Small intestine (tissue), 7 donors: ENCODE measurements at regions not wholly inside any gene's neighbourhood (a gene's known extent, or its start where the extent isn't known, plus 50 kb on each side); places are given as distances from the start of the nearest gene placed in this dataset.
"Not testable (repeated sequence)": the region's sequence is repeated elsewhere in the genome, so short reads cannot be mapped to it uniquely, and the experiment has no call there.

Experiments used
- DNase-seq, 2 donors: peaks; one replicate each; pipeline versions ENCODE4 v3.0.0 to v3.0.0-alpha.2; 2013
- FAIRE-seq: peaks from 2 replicates; lab custom pipeline; 2012; peaks lifted over from hg19 to GRCh38; lab: Jason Lieb, UNC
- H3K27ac ChIP-seq, 3 donors: one replicate each; pipeline ENCODE4 v1.5.1; 2013; ENCODE audit warnings: low read length in 2 of 3, mild to moderate bottlenecking in 2 of 3, control low read depth in 1 of 3, inconsistent platforms in 1 of 3, low read depth in 1 of 3, moderate library complexity in 1 of 3
- H3K27me3 ChIP-seq, 3 donors: one replicate each; pipeline ENCODE4 v1.6.1; 2013; ENCODE audit warnings: low read length in 3 of 3, inconsistent platforms in 1 of 3; ENCODE audit not compliant: control insufficient read depth in 3 of 3, insufficient read depth in 3 of 3
- H3K36me3 ChIP-seq, 3 donors: one replicate each; pipeline ENCODE4 v1.6.1; 2013; ENCODE audit warnings: low read length in 3 of 3, inconsistent platforms in 1 of 3, low read depth in 1 of 3, mild to moderate bottlenecking in 1 of 3, moderate library complexity in 1 of 3; ENCODE audit not compliant: control insufficient read depth in 3 of 3, insufficient read depth in 2 of 3
- H3K4me1 ChIP-seq, 3 donors: one replicate each; pipeline ENCODE4 v1.6.1; 2013; ENCODE audit warnings: low read length in 2 of 3, inconsistent platforms in 1 of 3, low read depth in 1 of 3, mild to moderate bottlenecking in 1 of 3, moderate library complexity in 1 of 3; ENCODE audit not compliant: control insufficient read depth in 3 of 3, insufficient read depth in 2 of 3
- H3K4me3 ChIP-seq, 3 donors: one replicate each; pipeline ENCODE4 v1.5.1; 2013; ENCODE audit warnings: low read length in 3 of 3, control low read depth in 1 of 3, inconsistent platforms in 1 of 3, low read depth in 1 of 3, mild to moderate bottlenecking in 1 of 3, moderate library complexity in 1 of 3
- H3K9me3 ChIP-seq, 2 donors: one replicate each; pipeline ENCODE4 v1.6.1; 2013; ENCODE audit warnings: low read depth in 1 of 2, low read length in 1 of 2; ENCODE audit not compliant: control insufficient read depth in 2 of 2, insufficient read depth in 1 of 2
- WGBS, 3 donors: extraction: QIAGEN DNeasy Blood & Tissue Kit; methylation state at CpG; one replicate each; pipeline ENCODE4 v1.1.7; 2013; 5-methylcytosine and 5-hydroxymethylcytosine counted together
- donor health status: healthy with polysubstance abuse.
- donor health status: control.
- donor health status: control.
- donor health status: Bipolar disorder and iron deficiency.
- donor health status: healthy.

- WGBS, 3 donors: 90 to 95% (median 94%) methylated on average over 7 of the region's 7 CpGs
- no peaks in the 10 kb centered on the region for H3K36me3 ChIP-seq
- H3K9me3 ChIP-seq: no peaks in the 10 kb centered on the region
- no peaks in the 10 kb centered on the region for H3K27me3 ChIP-seq
- no peak overlapping the region for H3K4me3 ChIP-seq
- no peak for DNase-seq
- FAIRE-seq: no peak
- H3K4me1 ChIP-seq: no peaks in the 10 kb centered on the region
- no peak overlapping the region for H3K27ac ChIP-seq
Observed at GRCh38 chr2:180692322-180692721, 288.1 kb upstream of the UBE2E3 start.

GRCh38 chr2:180691855-180692223 is 288.6 kb upstream of the UBE2E3 start:
- not testable (repeated sequence) for H3K4me3 ChIP-seq, H3K9me3 ChIP-seq, H3K4me1 ChIP-seq, FAIRE-seq, DNase-seq, H3K36me3 ChIP-seq, H3K27me3 ChIP-seq, H3K27ac ChIP-seq
- 94 to 95% (median 95%) methylated on average over 15 of the region's 15 CpGs for WGBS, 3 donors

- H3K4me1 ChIP-seq, DNase-seq, H3K27me3 ChIP-seq, FAIRE-seq, H3K36me3 ChIP-seq, H3K27ac ChIP-seq, H3K9me3 ChIP-seq, H3K4me3 ChIP-seq: not testable (repeated sequence)
- WGBS, 3 donors: 93 to 96% (median 95%) methylated on average over 20 to 45 of the region's 45 CpGs
Observed at GRCh38 chr2:180691186-180691854, 289.1 kb upstream of the UBE2E3 start.

DNA sequence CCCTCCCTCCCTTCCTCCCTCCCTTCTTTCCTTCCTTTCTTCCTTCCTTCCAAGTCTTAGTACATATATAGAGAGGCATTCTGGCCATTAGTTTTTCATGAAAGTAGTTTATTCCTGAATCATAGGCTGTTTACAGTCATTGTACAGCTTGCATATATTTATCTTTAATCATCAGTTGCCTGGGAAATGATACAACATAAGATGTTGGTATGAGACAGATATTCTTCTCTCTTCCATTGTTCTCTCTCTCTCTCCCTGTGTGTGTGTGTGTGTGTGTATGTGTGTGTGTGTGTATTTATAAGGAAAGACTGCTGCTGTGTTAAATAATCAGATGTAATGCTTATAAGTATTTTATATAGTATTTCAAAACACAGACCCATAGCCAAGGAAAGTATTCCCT is 289.8 kb upstream of the UBE2E3 start:
- no peak overlapping the region for H3K27ac ChIP-seq
- H3K9me3 ChIP-seq: no peaks in the 10 kb centered on the region
- no peaks in the 10 kb centered on the region for H3K27me3 ChIP-seq
- no peak overlapping the region for H3K4me3 ChIP-seq
- no peaks in the 10 kb centered on the region for H3K4me1 ChIP-seq
- FAIRE-seq: no peak
- no peak for DNase-seq
- H3K36me3 ChIP-seq: no peaks in the 10 kb centered on the region

- WGBS, 3 donors: 20 to 69% (median 34%) methylated on average over 1 of the region's 1 CpG
- Histone ChIP-seq H3K36me3 (no peaks in the 10 kb centered on the region), H3K27ac (no peak overlapping the region), H3K9me3 (no peaks in the 10 kb centered on the region), H3K4me1 (no peaks in the 10 kb centered on the region), H3K27me3 (no peaks in the 10 kb centered on the region), H3K4me3 (no peak overlapping the region)
- no peak for DNase-seq
- no peak for FAIRE-seq
Observed at GRCh38 chr2:180682871-180683270, 297.5 kb upstream of the UBE2E3 start.

- whole genome bisulfite sequencing, 3 donors: 46 to 73% (median 68%) methylated on average over 2 of the region's 2 CpGs
- no peak for DNase-seq
- Histone ChIP-seq H3K4me1 (no peaks in the 10 kb centered on the region), H3K4me3 (no peak overlapping the region), H3K27ac (no peak overlapping the region), H3K27me3 (no peaks in the 10 kb centered on the region), H3K9me3 (no peaks in the 10 kb centered on the region), H3K36me3 (no peaks in the 10 kb centered on the region)
- no peak for FAIRE-seq
Observed at GRCh38 chr2:180679693-180680092, 300.7 kb upstream of the UBE2E3 start.

GRCh38 chr2:180678625-180678972 is 301.8 kb upstream of the UBE2E3 start:
- FAIRE-seq: peak; percentile 15
- 22 to 37% (median 24%) methylated on average over 3 of the region's 3 CpGs for WGBS, 3 donors
- DNase-seq: no peak

GRCh38 chr2:180677930-180678624 is 302.3 kb upstream of the UBE2E3 start:
- Histone ChIP-seq H3K36me3 (no peaks in the 10 kb centered on the region), H3K27ac (no peak overlapping the region), H3K4me3 (no peak overlapping the region), H3K27me3 (no peaks in the 10 kb centered on the region), H3K4me1 (no peaks in the 10 kb centered on the region), H3K9me3 (no peaks in the 10 kb centered on the region)
- DNase-seq: no peak
- FAIRE-seq: no peak
- WGBS, 3 donors: 56 to 66% (median 64%) methylated on average over 3 of the region's 3 CpGs

More at GRCh38 chr2:180678625-180678972, 301.8 kb upstream of the UBE2E3 start:
- Histone ChIP-seq H3K27me3 (no peaks in the 10 kb centered on the region), H3K36me3 (no peaks in the 10 kb centered on the region), H3K27ac (no peak overlapping the region), H3K4me1 (no peaks in the 10 kb centered on the region), H3K9me3 (no peaks in the 10 kb centered on the region), H3K4me3 (no peak overlapping the region)

DNA sequence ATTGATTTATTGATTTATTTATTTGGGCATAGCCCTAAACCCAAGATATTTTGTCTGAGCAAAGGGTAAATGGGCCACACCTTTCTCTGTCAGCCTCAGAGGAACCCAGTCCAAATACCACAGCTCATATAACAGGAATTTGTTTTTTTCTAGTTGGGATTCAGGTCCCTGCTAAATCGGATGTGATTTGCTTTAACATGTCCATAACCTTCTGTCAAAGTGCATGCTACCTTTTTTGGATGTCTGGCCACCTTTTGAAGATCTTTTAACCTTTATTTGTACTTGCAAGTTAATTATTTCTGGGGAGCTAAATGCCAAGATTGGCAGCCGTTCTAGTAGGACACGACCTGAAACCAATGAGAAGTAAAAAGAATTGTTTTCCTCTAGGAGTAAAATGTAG is 303.2 kb upstream of the UBE2E3 start:
- DNase-seq: no peak
- FAIRE-seq: no peak
- H3K4me3 ChIP-seq: no peak overlapping the region

More for the DNA sequence above, 303.2 kb upstream of the UBE2E3 start:
- H3K9me3 ChIP-seq: no peaks in the 10 kb centered on the region
- H3K36me3 ChIP-seq: no peaks in the 10 kb centered on the region
- WGBS, 3 donors: 10 to 59% (median 31%) methylated on average over 3 of the region's 3 CpGs
- H3K27ac ChIP-seq: no peak overlapping the region
- H3K27me3 ChIP-seq: no peaks in the 10 kb centered on the region
- H3K4me1 ChIP-seq: no peaks in the 10 kb centered on the region
